ENCODE measurements at regions not wholly inside any gene's neighbourhood (a gene's known extent, or its start where the extent isn't known, plus 50 kb on each side); places are given as distances from the start of the nearest gene placed in this dataset.

GRCh38 chr11:69938206-69938605 lies 119.0 kb upstream of the FGF3 start:
- no peak for TF ChIP-seq POLR2AphosphoS5 (IDR thresholded peaks at IDR 0.05; ENCODE audit: low read depth, low read length)
- no peak for TF ChIP-seq EZH2 (IDR thresholded peaks at IDR 0.05)
- TF ChIP-seq EZH2phosphoT487 (IDR thresholded peaks at IDR 0.05; ENCODE audit: borderline replicate concordance), result no peak
- no peak for TF ChIP-seq ZFX (IDR thresholded peaks at IDR 0.05)
- no peak for TF ChIP-seq CTCF (IDR thresholded peaks at IDR 0.05 in 2 of 3, conservative IDR thresholded peaks at IDR 0.05 in 1 of 3; ENCODE audit: borderline replicate concordance in 1 of 3, insufficient read depth in 1 of 3, low read depth in 2 of 3, low read length in 2 of 3)
- TF ChIP-seq CEBPB (IDR thresholded peaks at IDR 0.05; ENCODE audit: low read depth), result no peak
- no peak for TF ChIP-seq POLR2A (IDR thresholded peaks at IDR 0.05; ENCODE audit: borderline replicate concordance, extremely low read depth, insufficient read depth, insufficient read length)
- no peak for TF ChIP-seq SIN3A (IDR thresholded peaks at IDR 0.05; ENCODE audit: low read depth)
- no peak for TF ChIP-seq MAX (IDR thresholded peaks at IDR 0.05)
- TF ChIP-seq, protein P1, sequence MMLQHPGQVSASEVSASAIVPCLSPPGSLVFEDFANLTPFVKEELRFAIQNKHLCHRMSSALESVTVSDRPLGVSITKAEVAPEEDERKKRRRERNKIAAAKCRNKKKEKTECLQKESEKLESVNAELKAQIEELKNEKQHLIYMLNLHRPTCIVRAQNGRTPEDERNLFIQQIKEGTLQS (IDR thresholded peaks at IDR 0.05), result no peak
- TF ChIP-seq REST (IDR thresholded peaks at IDR 0.05; ENCODE audit: low read depth), result no peak
- TF ChIP-seq EGR1 (IDR thresholded peaks at IDR 0.05; ENCODE audit: low read depth), result no peak

All from HCT116 (cell line).